ENCODE measurements at regions not wholly inside any gene's neighbourhood (a gene's known extent, or its start where the extent isn't known, plus 50 kb on each side); places are given as distances from the start of the nearest gene placed in this dataset.

DNA sequence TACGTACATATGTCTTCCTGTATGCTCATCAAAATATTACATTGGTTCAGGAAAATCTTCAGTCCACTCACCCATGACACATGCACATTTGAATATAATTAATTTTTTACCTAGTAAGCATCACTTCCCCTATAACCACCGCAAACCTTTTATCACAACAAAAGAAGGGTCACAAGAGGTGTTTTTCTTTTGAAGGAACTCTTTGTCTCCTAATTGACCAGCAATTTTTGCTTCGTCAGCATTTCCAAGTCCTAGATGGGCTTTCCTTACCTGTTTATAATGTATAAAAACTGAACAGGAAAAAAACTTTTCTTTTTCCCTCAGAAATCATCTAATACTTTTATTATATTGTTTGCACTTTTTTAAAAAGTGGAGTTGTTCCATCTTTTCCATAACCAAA is 631.3 kb downstream of the PLA2G4A start:
- Histone ChIP-seq H3K4me2 (ENCODE audit: low read length) (no peak overlapping the region), H2AFZ (ENCODE audit: low read depth, low read length) (no peak overlapping the region), H3K79me2 (replicated peaks; ENCODE audit: insufficient read depth, low read length) (no peaks in the 10 kb centered on the region), H3K27ac (ENCODE audit: low read length) (no peak overlapping the region), H3K9me2 (ENCODE audit: insufficient read depth, low read length) (no peaks in the 10 kb centered on the region), H3K36me3 (ENCODE audit: insufficient read depth, low read length) (no peaks in the 10 kb centered on the region), H3K9ac (ENCODE audit: low read length) (no peak overlapping the region), H3K4me3 (ENCODE audit: low read length) (no peak overlapping the region), H3F3A (ENCODE audit: insufficient read depth, low read length, poor library complexity, severe bottlenecking) (no peaks in the 10 kb centered on the region), H4K20me1 (ENCODE audit: insufficient read depth) (no peaks in the 10 kb centered on the region), H3K9me3 (ENCODE audit: low read length) (no peaks in the 10 kb centered on the region), H3K27me3 (ENCODE audit: insufficient read depth, low read depth, low read length) (no peaks in the 10 kb centered on the region)
- no peak for TF ChIP-seq EZH2 (IDR thresholded peaks at IDR 0.05; ENCODE audit: borderline replicate concordance, insufficient read depth, low read length, poor library complexity, severe bottlenecking)
- no peak for TF ChIP-seq POLR2AphosphoS5 (IDR thresholded peaks at IDR 0.05)
- TF ChIP-seq EP300 (conservative IDR thresholded peaks at IDR 0.05; ENCODE audit: poor library complexity, severe bottlenecking), result no peak
- TF ChIP-seq RAD21 (conservative IDR thresholded peaks at IDR 0.05), result no peak
- no peak for TF ChIP-seq MXI1 (conservative IDR thresholded peaks at IDR 0.05; ENCODE audit: poor library complexity, severe bottlenecking)
- TF ChIP-seq, protein P1, sequence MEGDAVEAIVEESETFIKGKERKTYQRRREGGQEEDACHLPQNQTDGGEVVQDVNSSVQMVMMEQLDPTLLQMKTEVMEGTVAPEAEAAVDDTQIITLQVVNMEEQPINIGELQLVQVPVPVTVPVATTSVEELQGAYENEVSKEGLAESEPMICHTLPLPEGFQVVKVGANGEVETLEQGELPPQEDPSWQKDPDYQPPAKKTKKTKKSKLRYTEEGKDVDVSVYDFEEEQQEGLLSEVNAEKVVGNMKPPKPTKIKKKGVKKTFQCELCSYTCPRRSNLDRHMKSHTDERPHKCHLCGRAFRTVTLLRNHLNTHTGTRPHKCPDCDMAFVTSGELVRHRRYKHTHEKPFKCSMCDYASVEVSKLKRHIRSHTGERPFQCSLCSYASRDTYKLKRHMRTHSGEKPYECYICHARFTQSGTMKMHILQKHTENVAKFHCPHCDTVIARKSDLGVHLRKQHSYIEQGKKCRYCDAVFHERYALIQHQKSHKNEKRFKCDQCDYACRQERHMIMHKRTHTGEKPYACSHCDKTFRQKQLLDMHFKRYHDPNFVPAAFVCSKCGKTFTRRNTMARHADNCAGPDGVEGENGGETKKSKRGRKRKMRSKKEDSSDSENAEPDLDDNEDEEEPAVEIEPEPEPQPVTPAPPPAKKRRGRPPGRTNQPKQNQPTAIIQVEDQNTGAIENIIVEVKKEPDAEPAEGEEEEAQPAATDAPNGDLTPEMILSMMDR (IDR thresholded peaks at IDR 0.05; ENCODE audit: poor library complexity, severe bottlenecking), result no peak
- TF ChIP-seq SMC3 (conservative IDR thresholded peaks at IDR 0.05; ENCODE audit: poor library complexity), result no peak
- no peak for TF ChIP-seq TAF1 (IDR thresholded peaks at IDR 0.05; ENCODE audit: low read depth)
- no peak for TF ChIP-seq REST (IDR thresholded peaks at IDR 0.05; ENCODE audit: borderline replicate concordance)

GRCh38 chr1:187464320-187464719 is 635.6 kb downstream of the PLA2G4A start:
- H3K4me2 ChIP-seq (ENCODE audit: low read length), result no peak overlapping the region
- TF ChIP-seq EZH2 (IDR thresholded peaks at IDR 0.05; ENCODE audit: borderline replicate concordance, insufficient read depth, low read length, poor library complexity, severe bottlenecking) (no peak), RAD21 (conservative IDR thresholded peaks at IDR 0.05) (no peak), TAF1 (IDR thresholded peaks at IDR 0.05; ENCODE audit: low read depth) (no peak), REST (IDR thresholded peaks at IDR 0.05; ENCODE audit: borderline replicate concordance) (no peak), EP300 (conservative IDR thresholded peaks at IDR 0.05; ENCODE audit: poor library complexity, severe bottlenecking) (no peak), POLR2AphosphoS5 (IDR thresholded peaks at IDR 0.05) (no peak), MXI1 (conservative IDR thresholded peaks at IDR 0.05; ENCODE audit: poor library complexity, severe bottlenecking) (no peak), SMC3 (conservative IDR thresholded peaks at IDR 0.05; ENCODE audit: poor library complexity) (no peak)
- TF ChIP-seq, protein P1 (IDR thresholded peaks at IDR 0.05; ENCODE audit: poor library complexity, severe bottlenecking), result no peak
- H3F3A ChIP-seq (ENCODE audit: insufficient read depth, low read length, poor library complexity, severe bottlenecking), result no peaks in the 10 kb centered on the region
- no peak overlapping the region for H3K4me3 ChIP-seq (ENCODE audit: low read length)
- no peaks in the 10 kb centered on the region for H3K79me2 ChIP-seq (replicated peaks; ENCODE audit: insufficient read depth, low read length)
- H3K27me3 ChIP-seq (ENCODE audit: insufficient read depth, low read depth, low read length), result no peaks in the 10 kb centered on the region
- H3K9me3 ChIP-seq (ENCODE audit: low read length), result no peaks in the 10 kb centered on the region
- no peaks in the 10 kb centered on the region for H4K20me1 ChIP-seq (ENCODE audit: insufficient read depth)
- no peaks in the 10 kb centered on the region for H3K36me3 ChIP-seq (ENCODE audit: insufficient read depth, low read length)
- H3K9ac ChIP-seq (ENCODE audit: low read length), result no peak overlapping the region
- no peak overlapping the region for H2AFZ ChIP-seq (ENCODE audit: low read depth, low read length)
- H3K9me2 ChIP-seq (ENCODE audit: insufficient read depth, low read length), result no peaks in the 10 kb centered on the region
- H3K27ac ChIP-seq (ENCODE audit: low read length), result no peak overlapping the region
